ENCODE measurements at regions not wholly inside any gene's neighbourhood (a gene's known extent, or its start where the extent isn't known, plus 50 kb on each side); places are given as distances from the start of the nearest gene placed in this dataset.

- DNase-seq, result no peak
- intact Hi-C loops (cut with DNase I; ENCODE audit: low total_unique reads), result no loop called here
- Histone ChIP-seq H3K9me3 (peaks cover 0 to 3% of the 10 kb centered on the region in 2 donors), H3K27ac (no peak overlapping the region), H3K4me1 (no peaks in the 10 kb centered on the region), H3K36me3 (no peaks in the 10 kb centered on the region), H3K27me3 (no peaks in the 10 kb centered on the region), H3K4me3 (no peak overlapping the region)
- TF ChIP-seq CTCF (IDR thresholded peaks at IDR 0.05) (no peak), POLR2A (IDR thresholded peaks at IDR 0.05) (no peak)
Observed at GRCh38 chr4:134343656-134344055, 142.1 kb upstream of the PABPC4L start.

- intact Hi-C loops (cut with DNase I; ENCODE audit: low total_unique reads), result no loop called here
- DNase-seq, result no peak
- Histone ChIP-seq H3K4me1 (no peaks in the 10 kb centered on the region), H3K36me3 (no peaks in the 10 kb centered on the region), H3K27me3 (no peaks in the 10 kb centered on the region), H3K4me3 (no peak overlapping the region), H3K9me3 (peaks cover 0 to 3% of the 10 kb centered on the region in 2 donors), H3K27ac (no peak overlapping the region)
- TF ChIP-seq POLR2A (IDR thresholded peaks at IDR 0.05), result no peak
- no peak for TF ChIP-seq CTCF (IDR thresholded peaks at IDR 0.05)
Observed at GRCh38 chr4:134343081-134343480, 141.5 kb upstream of the PABPC4L start.

GRCh38 chr4:134337574-134337973, 136.0 kb upstream of the PABPC4L start:
- no peaks in the 10 kb centered on the region for H3K36me3 ChIP-seq
- no peaks in the 10 kb centered on the region for H3K27me3 ChIP-seq
- intact Hi-C loops (cut with DNase I; ENCODE audit: low total_unique reads), result no loop called here
- H3K9me3 ChIP-seq, result peaks cover 0 to 3% of the 10 kb centered on the region in 2 donors
- no peak overlapping the region for H3K27ac ChIP-seq
- TF ChIP-seq CTCF (IDR thresholded peaks at IDR 0.05) (no peak), POLR2A (IDR thresholded peaks at IDR 0.05) (no peak)
- H3K4me1 ChIP-seq, result no peaks in the 10 kb centered on the region
- H3K4me3 ChIP-seq, result no peak overlapping the region
- DNase-seq, result no peak

GRCh38 chr4:134328741-134329140, 127.2 kb upstream of the PABPC4L start:
- Histone ChIP-seq H3K4me3 (no peak overlapping the region), H3K27me3 (no peaks in the 10 kb centered on the region), H3K9me3 (no peaks in the 10 kb centered on the region), H3K27ac (no peak overlapping the region), H3K4me1 (no peaks in the 10 kb centered on the region), H3K36me3 (no peaks in the 10 kb centered on the region)
- DNase-seq, result no peak
- TF ChIP-seq POLR2A (IDR thresholded peaks at IDR 0.05) (no peak), CTCF (IDR thresholded peaks at IDR 0.05) (no peak)
- intact Hi-C loops (cut with DNase I; ENCODE audit: low total_unique reads), result no loop called here

- no peak overlapping the region for H3K4me3 ChIP-seq
- no peaks in the 10 kb centered on the region for H3K27me3 ChIP-seq
- H3K9me3 ChIP-seq, result no peaks in the 10 kb centered on the region
- DNase-seq, result no peak
- H3K27ac ChIP-seq, result no peak overlapping the region
- TF ChIP-seq CTCF (IDR thresholded peaks at IDR 0.05) (no peak), POLR2A (IDR thresholded peaks at IDR 0.05) (no peak)
- intact Hi-C loops (cut with DNase I; ENCODE audit: low total_unique reads), result no loop called here
- H3K4me1 ChIP-seq, result no peaks in the 10 kb centered on the region
- no peaks in the 10 kb centered on the region for H3K36me3 ChIP-seq
Observed at GRCh38 chr4:134327274-134328122, 125.9 kb upstream of the PABPC4L start.
